Testis (tissue), 2 donors: ENCODE measurements at regions not wholly inside any gene's neighbourhood (a gene's known extent, or its start where the extent isn't known, plus 50 kb on each side); places are given as distances from the start of the nearest gene placed in this dataset.

Experiments used
- DNase-seq: peaks from one replicate; pipeline ENCODE4 v3.0.0-alpha.2; 2019
- H3K27ac ChIP-seq, 2 donors: fragments of 200-600 bp; sonication (generic); one replicate each; pipeline ENCODE4 v1.5.1; 2019
- H3K27me3 ChIP-seq: fragments of 200-600 bp; sonication (generic); one replicate; pipeline ENCODE4 v1.5.1; 2019
- H3K36me3 ChIP-seq: fragments of 200-600 bp; sonication (generic); one replicate; pipeline ENCODE4 v1.5.1; 2017; ENCODE audit warnings: low read depth; ENCODE audit errors: missing control alignments
- H3K4me1 ChIP-seq: fragments of 200-600 bp; sonication (generic); one replicate; pipeline ENCODE4 v1.5.1; 2019
- H3K4me3 ChIP-seq, 2 donors: fragments of 200-600 bp; sonication (generic); one replicate each; pipeline ENCODE4 v1.5.1; 2017 to 2019
- H3K9me3 ChIP-seq: fragments of 200-600 bp; sonication (generic); one replicate; pipeline ENCODE4 v1.5.1; 2017
- POLR2A ChIP-seq: fragments of 450-650 bp; IDR thresholded peaks from one replicate; pipeline ENCODE4 v1.6.1; 2017; ENCODE audit warnings: antibody characterized with exemption, mild to moderate bottlenecking, moderate library complexity
- WGBS, 2 donors: methylation state at CpG; one replicate each; pipeline ENCODE4 v1.1.5; 2018; 5-methylcytosine and 5-hydroxymethylcytosine counted together
- intact Hi-C: fragments of 100-400 bp; cut with DNase I; formaldehyde crosslinking; loops from one replicate; pipeline ENCODE4 v1.15.1; 2023; ENCODE audit warnings: low total_unique reads
- TF ChIP-seq, protein P1 (sequence below), 3 experiments: fragments of 450-650 bp in 2 of 3; fragments of 200-600 bp in 1 of 3; sonication (generic) in 1 of 3; IDR thresholded peaks; one replicate each; pipeline ENCODE4 v1.5.1; 2016 to 2019; ENCODE audit warnings: antibody characterized with exemption in 3 of 3, mild to moderate bottlenecking in 2 of 3, moderate library complexity in 1 of 3

DNA sequence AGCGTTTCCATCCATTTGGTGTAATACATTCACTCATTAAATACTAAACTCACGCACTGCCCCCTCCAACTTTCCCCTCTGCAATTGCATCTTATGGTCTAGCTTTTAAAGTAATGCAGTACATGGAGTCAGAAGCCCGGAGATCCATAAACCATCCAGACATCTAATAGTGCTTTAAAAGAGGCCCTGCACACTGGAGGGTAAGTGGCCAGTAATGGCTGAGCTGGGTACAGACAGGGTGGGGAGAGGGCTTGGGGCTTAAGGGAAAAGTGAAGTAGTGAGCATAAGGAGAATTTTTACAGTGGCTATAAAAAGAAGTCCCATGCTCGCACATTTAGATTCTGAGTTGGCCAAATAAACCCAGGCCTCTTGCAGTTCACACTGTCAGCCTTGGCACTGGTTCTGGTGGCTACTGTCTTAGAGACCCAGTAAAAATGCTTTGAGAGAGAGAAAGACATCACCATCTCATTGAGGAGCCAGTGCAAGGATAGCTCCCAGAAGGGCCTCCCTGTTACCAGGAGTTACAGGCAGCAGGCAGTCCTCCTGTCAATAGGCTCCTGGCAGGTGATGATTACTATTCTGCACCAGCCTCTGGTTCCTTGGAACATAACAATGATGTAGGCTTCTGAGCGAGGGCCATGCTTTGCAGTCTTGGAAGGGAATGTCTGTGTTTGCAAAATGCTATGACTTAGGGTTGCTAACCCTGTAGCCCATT, 112.6 kb upstream of the NEO1 start:
- intact Hi-C loops: no loop called here
- WGBS, 2 donors: 86 to 93% methylated on average over 5 of the region's 5 CpGs
- no peaks in the 10 kb centered on the region for H3K4me1 ChIP-seq
- no peak overlapping the region for H3K27ac ChIP-seq
- no peaks in the 10 kb centered on the region for H3K27me3 ChIP-seq
- no peak for TF ChIP-seq POLR2A
- TF ChIP-seq, protein P1, sequence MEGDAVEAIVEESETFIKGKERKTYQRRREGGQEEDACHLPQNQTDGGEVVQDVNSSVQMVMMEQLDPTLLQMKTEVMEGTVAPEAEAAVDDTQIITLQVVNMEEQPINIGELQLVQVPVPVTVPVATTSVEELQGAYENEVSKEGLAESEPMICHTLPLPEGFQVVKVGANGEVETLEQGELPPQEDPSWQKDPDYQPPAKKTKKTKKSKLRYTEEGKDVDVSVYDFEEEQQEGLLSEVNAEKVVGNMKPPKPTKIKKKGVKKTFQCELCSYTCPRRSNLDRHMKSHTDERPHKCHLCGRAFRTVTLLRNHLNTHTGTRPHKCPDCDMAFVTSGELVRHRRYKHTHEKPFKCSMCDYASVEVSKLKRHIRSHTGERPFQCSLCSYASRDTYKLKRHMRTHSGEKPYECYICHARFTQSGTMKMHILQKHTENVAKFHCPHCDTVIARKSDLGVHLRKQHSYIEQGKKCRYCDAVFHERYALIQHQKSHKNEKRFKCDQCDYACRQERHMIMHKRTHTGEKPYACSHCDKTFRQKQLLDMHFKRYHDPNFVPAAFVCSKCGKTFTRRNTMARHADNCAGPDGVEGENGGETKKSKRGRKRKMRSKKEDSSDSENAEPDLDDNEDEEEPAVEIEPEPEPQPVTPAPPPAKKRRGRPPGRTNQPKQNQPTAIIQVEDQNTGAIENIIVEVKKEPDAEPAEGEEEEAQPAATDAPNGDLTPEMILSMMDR (IDR thresholded peaks at IDR 0.05): no peak
- no peak overlapping the region for H3K4me3 ChIP-seq
- no peaks in the 10 kb centered on the region for H3K9me3 ChIP-seq
- no peaks in the 10 kb centered on the region for H3K36me3 ChIP-seq
- no peak for DNase-seq

DNA sequence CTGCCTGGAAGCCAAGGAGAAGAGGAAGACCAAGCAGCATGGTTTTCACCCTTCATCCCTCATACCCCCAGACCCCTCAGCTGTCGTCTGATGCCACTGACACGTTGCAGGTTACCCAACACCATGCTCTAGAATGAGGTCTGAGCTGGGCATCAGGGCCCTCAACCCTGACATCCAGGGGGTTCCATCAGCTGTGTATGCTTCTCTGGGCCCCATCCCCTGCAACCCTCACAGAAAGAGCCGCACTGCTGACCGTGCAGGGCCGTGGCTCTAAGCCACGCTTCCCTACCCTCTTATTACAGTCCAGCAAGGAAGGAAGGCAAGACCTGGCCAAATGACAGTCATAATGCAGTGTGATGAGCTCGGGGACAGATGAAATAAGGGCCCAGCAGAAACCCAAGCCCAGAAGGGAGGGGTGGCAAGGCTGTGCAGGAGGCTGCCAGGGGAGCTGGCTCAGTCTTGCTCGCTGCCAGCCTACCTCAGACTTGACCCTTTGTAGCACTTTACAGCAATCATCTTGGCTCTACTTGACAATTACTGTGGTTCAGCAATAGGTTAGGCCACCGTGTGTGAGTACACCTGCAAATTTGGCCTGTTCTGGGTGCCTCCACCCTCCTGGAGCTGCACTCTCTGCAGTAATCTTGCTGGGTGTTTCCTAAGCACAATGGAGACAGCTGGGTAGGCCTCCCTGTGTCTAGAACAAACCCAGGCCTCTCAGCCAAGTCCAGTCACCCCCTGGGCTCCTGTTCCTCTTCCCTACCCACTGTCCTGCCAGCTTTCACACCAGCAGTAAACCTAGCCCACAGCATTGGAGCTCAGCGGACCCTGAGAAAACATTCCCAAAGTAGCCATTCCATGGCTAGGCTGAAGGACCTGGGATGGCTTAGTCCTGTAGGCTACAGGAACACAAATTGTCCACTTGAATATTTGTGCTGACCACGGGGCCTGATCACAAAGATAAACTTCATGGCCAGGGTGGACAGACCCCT, 115.3 kb upstream of the NEO1 start:
- Histone ChIP-seq H3K4me1 (no peaks in the 10 kb centered on the region), H3K36me3 (no peaks in the 10 kb centered on the region), H3K9me3 (no peaks in the 10 kb centered on the region), H3K4me3 (no peak overlapping the region), H3K27ac (no peak overlapping the region), H3K27me3 (no peaks in the 10 kb centered on the region)
- TF ChIP-seq, protein P1 (IDR thresholded peaks at IDR 0.05): no peak
- no peak for TF ChIP-seq POLR2A
- intact Hi-C loops: no loop called here
- WGBS, 2 donors: 84 to 87% methylated on average over 8 to 11 of the region's 11 CpGs
- DNase-seq: no peak

DNA sequence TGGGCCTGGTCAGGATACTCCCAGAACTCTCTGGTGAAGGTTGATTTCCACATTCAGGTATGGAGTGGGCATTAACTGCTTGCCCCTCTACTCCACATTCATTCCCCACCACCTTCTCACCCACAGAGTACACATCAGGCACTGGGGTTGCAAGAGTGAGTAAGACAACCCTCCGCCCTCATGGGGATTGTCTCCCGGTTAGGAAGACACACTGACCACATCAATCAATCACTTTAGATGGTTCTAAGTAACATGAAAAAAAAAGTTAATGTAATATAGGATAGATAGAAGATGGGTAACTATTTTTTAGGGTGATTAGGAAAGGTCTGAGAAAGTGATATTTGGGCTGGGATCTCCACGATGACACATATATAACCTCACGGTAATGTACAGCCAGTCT, 116.0 kb upstream of the NEO1 start:
- TF ChIP-seq, protein P1 (IDR thresholded peaks at IDR 0.05): no peak
- TF ChIP-seq POLR2A: no peak
- Histone ChIP-seq H3K27me3 (no peaks in the 10 kb centered on the region), H3K36me3 (no peaks in the 10 kb centered on the region), H3K9me3 (no peaks in the 10 kb centered on the region), H3K4me3 (no peak overlapping the region), H3K27ac (no peak overlapping the region), H3K4me1 (no peaks in the 10 kb centered on the region)
- 93 to 95% methylated on average over 4 of the region's 4 CpGs for WGBS, 2 donors
- DNase-seq: no peak
- intact Hi-C loops: no loop called here

DNA sequence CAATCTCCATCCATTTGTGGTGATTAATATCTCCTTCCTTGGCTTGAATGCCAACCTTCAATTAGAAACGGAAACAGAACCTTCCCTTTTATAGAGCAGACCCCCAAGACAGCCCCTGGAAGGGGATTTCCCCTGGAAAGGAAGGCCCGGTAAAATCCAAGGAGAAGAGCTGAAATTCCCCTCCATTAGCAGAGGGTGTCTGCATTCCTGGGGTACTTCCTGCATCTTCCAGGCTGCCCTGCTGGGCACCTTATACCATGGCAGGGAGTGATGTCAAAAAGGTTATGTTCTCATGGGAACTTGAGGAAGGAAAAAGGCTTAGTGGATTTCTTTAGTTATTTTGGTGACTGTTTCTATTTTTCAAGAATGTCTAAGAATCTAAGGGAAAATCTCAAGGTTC, 116.7 kb upstream of the NEO1 start:
- intact Hi-C loops: no loop called here
- H3K27me3 ChIP-seq: no peaks in the 10 kb centered on the region
- TF ChIP-seq, protein P1 (IDR thresholded peaks at IDR 0.05): no peak
- TF ChIP-seq POLR2A: no peak
- H3K4me3 ChIP-seq: no peak overlapping the region
- DNase-seq: no peak
- H3K27ac ChIP-seq: no peak overlapping the region
- H3K4me1 ChIP-seq: no peaks in the 10 kb centered on the region
- WGBS, 2 donors: 28 to 43% methylated on average over 2 of the region's 2 CpGs
- no peaks in the 10 kb centered on the region for H3K36me3 ChIP-seq
- H3K9me3 ChIP-seq: no peaks in the 10 kb centered on the region
